GM08714 (cell line): ENCODE measurements at regions not wholly inside any gene's neighbourhood (a gene's known extent, or its start where the extent isn't known, plus 50 kb on each side); places are given as distances from the start of the nearest gene placed in this dataset.
"Not testable (repeated sequence)": the region's sequence is repeated elsewhere in the genome, so short reads cannot be mapped to it uniquely, and the experiment has no call there.

Experiments
- H3K4me3 ChIP-seq: fragments of 200-500 bp; sonication (Bioruptor generic); 2 replicates; pipeline ENCODE4 v1.5.1; 2014; ENCODE audit warnings: mild to moderate bottlenecking, low read length, inconsistent platforms
- ZNF274 ChIP-seq: IDR thresholded peaks from 2 replicates; pipeline ENCODE4 v1.6.1; 2012; ENCODE audit warnings: mild to moderate bottlenecking, low read depth, low read length

- no peak for TF ChIP-seq ZNF274
- no peak overlapping the region for H3K4me3 ChIP-seq
Observed at GRCh38 chr3:72033666-72034428, 248.9 kb upstream of the PROK2 start.

GRCh38 chr3:72032441-72033135, 247.6 kb upstream of the PROK2 start:
- H3K4me3 ChIP-seq: no peak overlapping the region
- no peak for TF ChIP-seq ZNF274

GRCh38 chr3:72031581-72031980, 246.6 kb upstream of the PROK2 start:
- no peak overlapping the region for H3K4me3 ChIP-seq
- no peak for TF ChIP-seq ZNF274

- H3K4me3 ChIP-seq: not testable (repeated sequence)
Observed at GRCh38 chr3:72030296-72030695, 245.3 kb upstream of the PROK2 start.

- not testable (repeated sequence) for H3K4me3 ChIP-seq
Observed at GRCh38 chr3:72028726-72029125, 243.8 kb upstream of the PROK2 start.

GRCh38 chr3:72028307-72028706, 243.4 kb upstream of the PROK2 start:
- not testable (repeated sequence) for H3K4me3 ChIP-seq

GRCh38 chr3:72027728-72028127, 242.8 kb upstream of the PROK2 start:
- H3K4me3 ChIP-seq: not testable (repeated sequence)

- no peak overlapping the region for H3K4me3 ChIP-seq
- TF ChIP-seq ZNF274: no peak
Observed at GRCh38 chr3:72022027-72022426, 237.1 kb upstream of the PROK2 start.

- H3K4me3 ChIP-seq: no peak overlapping the region
- no peak for TF ChIP-seq ZNF274
Observed at GRCh38 chr3:72021531-72021930, 236.6 kb upstream of the PROK2 start.

- no peak overlapping the region for H3K4me3 ChIP-seq
- no peak for TF ChIP-seq ZNF274
Observed at GRCh38 chr3:72018343-72018984, 233.5 kb upstream of the PROK2 start.

- H3K4me3 ChIP-seq: no peak overlapping the region
- no peak for TF ChIP-seq ZNF274
Observed at GRCh38 chr3:72017935-72018334, 233.0 kb upstream of the PROK2 start.

GRCh38 chr3:72017311-72017710, 232.4 kb upstream of the PROK2 start:
- H3K4me3 ChIP-seq: no peak overlapping the region
- no peak for TF ChIP-seq ZNF274

GRCh38 chr3:72015463-72015862, 230.5 kb upstream of the PROK2 start:
- TF ChIP-seq ZNF274: no peak
- H3K4me3 ChIP-seq: no peak overlapping the region

- TF ChIP-seq ZNF274: no peak
- no peak overlapping the region for H3K4me3 ChIP-seq
Observed at GRCh38 chr3:72013084-72013483, 228.1 kb upstream of the PROK2 start.

- TF ChIP-seq ZNF274: no peak
- no peak overlapping the region for H3K4me3 ChIP-seq
Observed at GRCh38 chr3:72012363-72012762, 227.4 kb upstream of the PROK2 start.
